SK-N-SH (cell line): ENCODE measurements at regions not wholly inside any gene's neighbourhood (a gene's known extent, or its start where the extent isn't known, plus 50 kb on each side); places are given as distances from the start of the nearest gene placed in this dataset.

Experiments used
- CTCF ChIA-PET: fragments of 300-600, 350-600 bp; formaldehyde crosslinking; extraction: SDS; loops from one replicate; lab custom pipeline; 2021; lab: Yijun Ruan, JAX
- POLR2A ChIA-PET: fragments of 350-600 bp; sonication (Branson Sonifier 250); formaldehyde crosslinking; extraction: SDS; loops from one replicate; lab custom pipeline; 2020; ENCODE audit warnings: antibody characterized with exemption, inconsistent platforms; lab: Yijun Ruan, JAX
- DNase-seq: peaks from one replicate; pipeline ENCODE4 v3.0.0; 2012
- H2AFZ ChIP-seq: fragments of 200-600 bp; sonication (generic); 2 replicates; pipeline ENCODE4 v1.8.1; 2016; ENCODE audit warnings: antibody characterized with exemption, mild to moderate bottlenecking, low read depth
- H3F3A ChIP-seq: fragments of 200-600 bp; sonication (generic); replicated peaks from 2 replicates; pipeline ENCODE3; 2016; ENCODE audit warnings: antibody characterized with exemption, mild to moderate bottlenecking; ENCODE audit not compliant: insufficient read depth
- H3K27ac ChIP-seq, 2 experiments: fragments of 200-500 bp in 1 of 2; fragments of 200-600 bp in 1 of 2; sonication (Bioruptor generic) in 1 of 2; sonication (generic), shearing (Covaris generic) in 1 of 2; 2 replicates each; pipeline versions ENCODE4 v1.5.1 to v1.6.1; 2014 to 2016; ENCODE audit warnings: low read depth in 2 of 2, inconsistent platforms in 1 of 2, low read length in 1 of 2, mild to moderate bottlenecking in 1 of 2, mixed read lengths in 1 of 2
- H3K27me3 ChIP-seq: fragments of 200-600 bp; sonication (generic), shearing (Covaris generic); 2 replicates; pipeline ENCODE4 v1.6.1; 2016; ENCODE audit warnings: mixed run types; ENCODE audit not compliant: insufficient read depth
- H3K36me3 ChIP-seq, 2 experiments: fragments of 200-500 bp in 1 of 2; fragments of 200-600 bp in 1 of 2; sonication (Bioruptor generic) in 1 of 2; sonication (generic) in 1 of 2; replicated peaks in 1 of 2; 2 replicates each; pipeline versions ENCODE3 to v1.5.1; 2014 to 2016; ENCODE audit warnings: low read length in 1 of 2, mild to moderate bottlenecking in 1 of 2; ENCODE audit not compliant: insufficient read depth in 2 of 2, control insufficient read depth in 1 of 2
- H3K4me1 ChIP-seq, 2 experiments: fragments of 200-500 bp in 1 of 2; fragments of 200-600 bp in 1 of 2; sonication (Bioruptor generic) in 1 of 2; sonication (generic), shearing (Covaris generic) in 1 of 2; 2 replicates each; pipeline versions ENCODE4 v1.5.1 to v1.6.1; 2014 to 2016; ENCODE audit warnings: low read depth in 1 of 2, low read length in 1 of 2, mixed run types in 1 of 2; ENCODE audit not compliant: insufficient read depth in 2 of 2, control insufficient read depth in 1 of 2
- H3K4me2 ChIP-seq: fragments of 200-600 bp; sonication (generic), shearing (Covaris generic); 2 replicates; pipeline ENCODE4 v1.6.1; 2017; ENCODE audit warnings: mixed run types
- H3K4me3 ChIP-seq, 2 experiments: fragments of 200-500 bp in 1 of 2; fragments of 200-600 bp in 1 of 2; sonication (Bioruptor generic) in 1 of 2; sonication (generic), shearing (Covaris generic) in 1 of 2; 2 replicates each; pipeline versions ENCODE4 v1.5.1 to v1.8.1; 2014 to 2016; ENCODE audit warnings: low read depth in 2 of 2, inconsistent platforms in 1 of 2, low read length in 1 of 2, mild to moderate bottlenecking in 1 of 2, mixed read lengths in 1 of 2, moderate library complexity in 1 of 2
- H3K79me2 ChIP-seq: fragments of 200-600 bp; sonication (generic); 2 replicates; pipeline ENCODE4 v1.8.1; 2017; ENCODE audit warnings: mild to moderate bottlenecking; ENCODE audit not compliant: insufficient read depth
- H3K9ac ChIP-seq: fragments of 200-600 bp; sonication (generic); 2 replicates; pipeline ENCODE4 v1.6.1; 2017; ENCODE audit warnings: mixed run types
- H3K9me2 ChIP-seq: fragments of 200-600 bp; sonication (generic); 2 replicates; pipeline ENCODE4 v1.6.1; 2017; ENCODE audit warnings: mixed run types
- H3K9me3 ChIP-seq: fragments of 200-600 bp; sonication (generic); 2 replicates; pipeline ENCODE4 v1.6.1; 2017; ENCODE audit warnings: mixed run types, mild to moderate bottlenecking, moderate library complexity
- H4K20me1 ChIP-seq: fragments of 200-600 bp; sonication (generic); 2 replicates; pipeline ENCODE4 v1.6.1; 2017; ENCODE audit warnings: mild to moderate bottlenecking, mixed run types; ENCODE audit not compliant: insufficient read depth
- ELF1 ChIP-seq: IDR thresholded peaks from 2 replicates; pipeline ENCODE4 v1.4.0; 2012
- EP300 ChIP-seq, 2 experiments: IDR thresholded peaks; 2 replicates each; pipeline versions ENCODE4 v1.4.0 to v1.6.1; 2012; ENCODE audit warnings: borderline replicate concordance in 1 of 2, low read depth in 1 of 2, low read length in 1 of 2
- FOXJ3 ChIP-seq: sonication (generic); formaldehyde crosslinking; IDR thresholded peaks from 2 replicates; pipeline ENCODE4 v1.5.1; 2020; ENCODE audit warnings: mild to moderate bottlenecking, missing genetic modification reagents
- GATA2 ChIP-seq: sonication (generic); formaldehyde crosslinking; IDR thresholded peaks from 2 replicates; pipeline ENCODE4 v1.5.0; 2020; ENCODE audit warnings: mild to moderate bottlenecking, missing genetic modification reagents
- MAX ChIP-seq: IDR thresholded peaks from 2 replicates; pipeline ENCODE4 v1.4.0; 2012; ENCODE audit warnings: low read depth
- MEF2A ChIP-seq: IDR thresholded peaks from 2 replicates; pipeline ENCODE4 v1.4.0; 2012; ENCODE audit warnings: low read depth, borderline replicate concordance
- PBX3 ChIP-seq: IDR thresholded peaks from 2 replicates; pipeline ENCODE4; 2012
- REST ChIP-seq: IDR thresholded peaks from 2 replicates; pipeline ENCODE4 v1.6.1; 2012; ENCODE audit warnings: mild to moderate bottlenecking, low read depth, low read length, moderate library complexity
- RXRA ChIP-seq: IDR thresholded peaks from 2 replicates; pipeline ENCODE4 v1.4.0; 2012; ENCODE audit warnings: low read depth, mild to moderate bottlenecking, borderline replicate concordance
- SIN3A ChIP-seq: IDR thresholded peaks from 2 replicates; pipeline ENCODE4 v1.6.1; 2012; ENCODE audit warnings: low read depth, mild to moderate bottlenecking, low read length, moderate library complexity, borderline replicate concordance
- SMC3 ChIP-seq: IDR thresholded peaks from 2 replicates; pipeline ENCODE4 v1.6.1; 2012; ENCODE audit warnings: low read depth, low read length, improper control_type of control experiment
- TAF1 ChIP-seq: IDR thresholded peaks from 2 replicates; pipeline ENCODE4 v1.6.1; 2012; ENCODE audit warnings: low read depth, mild to moderate bottlenecking, low read length, moderate library complexity, borderline replicate concordance
- TEAD4 ChIP-seq: IDR thresholded peaks from 2 replicates; pipeline ENCODE4 v1.4.0; 2012; ENCODE audit warnings: mild to moderate bottlenecking, borderline replicate concordance; ENCODE audit not compliant: insufficient read depth
- ZBTB33 ChIP-seq: IDR thresholded peaks from 2 replicates; pipeline ENCODE4 v1.4.0; 2012; ENCODE audit warnings: low read depth, borderline replicate concordance
- WGBS: methylation state at CpG from one replicate; pipeline ENCODE4 v1.1.6; 2017; ENCODE audit warnings: low lambda C conversion rate; 5-methylcytosine and 5-hydroxymethylcytosine counted together
- TF ChIP-seq, protein P1 (sequence below): fragments of 150-350 bp; IDR thresholded peaks from 2 replicates; pipeline ENCODE4 v1.6.1; 2016; ENCODE audit warnings: mild to moderate bottlenecking, low read depth, low read length

DNA sequence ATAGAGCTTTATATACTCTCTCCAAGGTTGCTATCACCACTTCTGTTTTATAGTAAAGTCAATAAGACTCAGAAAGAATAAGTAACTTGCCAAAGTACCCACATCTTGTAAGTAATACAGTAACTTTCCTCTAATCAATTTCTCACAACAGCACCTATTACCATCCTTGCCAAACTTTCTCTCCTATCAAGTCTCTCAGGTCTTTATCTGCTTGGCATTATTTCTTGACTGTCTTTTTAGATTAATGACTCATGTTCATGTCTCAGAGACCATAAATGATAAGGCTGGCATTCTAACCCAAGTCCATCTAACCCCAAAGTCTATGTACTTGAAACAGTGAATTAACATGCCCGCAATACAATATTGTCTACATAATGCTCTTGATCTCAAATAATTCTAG, 618.0 kb upstream of the ZEB2 start:
- Histone ChIP-seq H3K36me3 (no peaks in the 10 kb centered on the region), H4K20me1 (no peaks in the 10 kb centered on the region), H3F3A (peaks cover 11% of the 10 kb centered on the region), H3K4me3 (no peak overlapping the region), H3K9me3 (no peaks in the 10 kb centered on the region), H3K4me2 (no peak overlapping the region), H2AFZ (no peak overlapping the region), H3K27ac (no peak overlapping the region; a peak in 1 of 4 replicates), H3K4me1 (no peaks in the 10 kb centered on the region; a peak in 1 of 4 replicates), H3K79me2 (no peaks in the 10 kb centered on the region), H3K9ac (no peak overlapping the region), H3K9me2 (no peaks in the 10 kb centered on the region), H3K27me3 (no peaks in the 10 kb centered on the region)
- WGBS = 100% methylated on average over 1 of the region's 1 CpG
- CTCF ChIA-PET = no interaction called here
- POLR2A ChIA-PET = no interaction called here
- no peak for DNase-seq
- TF ChIP-seq EP300 (IDR thresholded peaks at IDR 0.05; ENCODE audit: borderline replicate concordance in 1 of 2, low read depth in 1 of 2, low read length in 1 of 2) (no peak), FOXJ3 (CRISPR knock-in tag) (no peak), REST (no peak)

- no peak overlapping the region for H3K9ac ChIP-seq
- TF ChIP-seq ZBTB33 (no peak), PBX3 (no peak), ELF1 (no peak), REST (no peak), SMC3 (no peak), MEF2A (no peak), FOXJ3 (CRISPR knock-in tag) (no peak), GATA2 (CRISPR knock-in tag) (no peak), RXRA (no peak), TAF1 (no peak), TEAD4 (no peak), MAX (no peak), SIN3A (no peak)
- TF ChIP-seq, protein P1, sequence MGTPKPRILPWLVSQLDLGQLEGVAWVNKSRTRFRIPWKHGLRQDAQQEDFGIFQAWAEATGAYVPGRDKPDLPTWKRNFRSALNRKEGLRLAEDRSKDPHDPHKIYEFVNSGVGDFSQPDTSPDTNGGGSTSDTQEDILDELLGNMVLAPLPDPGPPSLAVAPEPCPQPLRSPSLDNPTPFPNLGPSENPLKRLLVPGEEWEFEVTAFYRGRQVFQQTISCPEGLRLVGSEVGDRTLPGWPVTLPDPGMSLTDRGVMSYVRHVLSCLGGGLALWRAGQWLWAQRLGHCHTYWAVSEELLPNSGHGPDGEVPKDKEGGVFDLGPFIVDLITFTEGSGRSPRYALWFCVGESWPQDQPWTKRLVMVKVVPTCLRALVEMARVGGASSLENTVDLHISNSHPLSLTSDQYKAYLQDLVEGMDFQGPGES = no peak
- H3K27ac ChIP-seq = no peak overlapping the region
- no peaks in the 10 kb centered on the region for H3K9me2 ChIP-seq
- no peaks in the 10 kb centered on the region for H3K79me2 ChIP-seq
- ChIA-PET POLR2A (no interaction called here), CTCF (no interaction called here)
- no peaks in the 10 kb centered on the region for H3K9me3 ChIP-seq
- H3K27me3 ChIP-seq = no peaks in the 10 kb centered on the region
- H3K4me3 ChIP-seq = no peak overlapping the region
- H4K20me1 ChIP-seq = no peaks in the 10 kb centered on the region
- peaks cover 11% of the 10 kb centered on the region for H3F3A ChIP-seq
- H3K36me3 ChIP-seq = no peaks in the 10 kb centered on the region
- WGBS = 96% methylated on average over 4 of the region's 4 CpGs
- H3K4me1 ChIP-seq = no peaks in the 10 kb centered on the region; a peak in 1 of 4 replicates
- no peak for DNase-seq
- H3K4me2 ChIP-seq = no peak overlapping the region
- H2AFZ ChIP-seq = no peak overlapping the region
These were observed 617.3 kb upstream of the ZEB2 start for GRCh38 chr2:145137211-145137610.
